ENCODE measurements at regions not wholly inside any gene's neighbourhood (a gene's known extent, or its start where the extent isn't known, plus 50 kb on each side); places are given as distances from the start of the nearest gene placed in this dataset.

- intact Hi-C loops (cut with DNase I) = loop anchor here (10.0 kb wide), 1 partner anchor 116 kb away; no protein-coding TSS in a partner anchor
- TF ChIP-seq CTCF (IDR thresholded peaks at IDR 0.05) (no peak), POLR2A (IDR thresholded peaks at IDR 0.05) (no peak)
- Histone ChIP-seq H3K27me3 (no peaks in the 10 kb centered on the region), H3K9me3 (no peaks in the 10 kb centered on the region), H3K4me1 (peaks cover 48% of the 10 kb centered on the region), H3K4me3 (no peak overlapping the region), H3K36me3 (replicated peaks in 1 of 2; ENCODE audit: insufficient read depth in 1 of 2, low read depth in 2 of 2) (no peaks in the 10 kb centered on the region), H3K27ac (peak overlapping the region in 1 of 4 donors; percentile 21)
- ATAC-seq = no peak
- 58 to 68% methylated on average over 4 of the region's 4 CpGs for WGBS, 2 donors
- no peak for DNase-seq
These were observed 100.4 kb downstream of the OGFRL1 start for GRCh38 chr6:71388856-71389527.

GRCh38 chr6:71391126-71391525, 102.5 kb downstream of the OGFRL1 start:
- no peak for ATAC-seq
- H3K36me3 ChIP-seq (replicated peaks in 1 of 2; ENCODE audit: insufficient read depth in 1 of 2, low read depth in 2 of 2) = no peaks in the 10 kb centered on the region
- no peak overlapping the region for H3K4me3 ChIP-seq
- DNase-seq = no peak
- no peaks in the 10 kb centered on the region for H3K27me3 ChIP-seq
- intact Hi-C loops (cut with DNase I) = no loop called here
- H3K9me3 ChIP-seq = no peaks in the 10 kb centered on the region
- TF ChIP-seq POLR2A (IDR thresholded peaks at IDR 0.05) = no peak
- no peak for TF ChIP-seq CTCF (IDR thresholded peaks at IDR 0.05)
- WGBS, 2 donors = 94 to 100% methylated on average over 1 of the region's 1 CpG
- H3K27ac ChIP-seq = peak overlapping the region in 1 of 4 donors; percentile 30
- H3K4me1 ChIP-seq = peaks cover 37% of the 10 kb centered on the region

- H3K4me1 ChIP-seq = peaks cover 44% of the 10 kb centered on the region
- no peaks in the 10 kb centered on the region for H3K36me3 ChIP-seq (replicated peaks in 1 of 2; ENCODE audit: insufficient read depth in 1 of 2, low read depth in 2 of 2)
- H3K4me3 ChIP-seq = no peak overlapping the region
- intact Hi-C loops (cut with DNase I) = no loop called here
- 84 to 89% methylated on average over 1 of the region's 1 CpG for WGBS, 2 donors
- H3K9me3 ChIP-seq = no peaks in the 10 kb centered on the region
- H3K27ac ChIP-seq = no peak overlapping the region
- ATAC-seq (no peak), DNase-seq (no peak)
- TF ChIP-seq CTCF (IDR thresholded peaks at IDR 0.05) (no peak), POLR2A (IDR thresholded peaks at IDR 0.05) (no peak)
- H3K27me3 ChIP-seq = no peaks in the 10 kb centered on the region
These were observed 103.7 kb downstream of the OGFRL1 start for GRCh38 chr6:71392276-71392675.

- WGBS, 2 donors = 51 to 52% methylated on average over 1 of the region's 1 CpG
- Histone ChIP-seq H3K4me3 (no peak overlapping the region), H3K9me3 (no peaks in the 10 kb centered on the region), H3K4me1 (peaks cover 35% of the 10 kb centered on the region), H3K36me3 (replicated peaks in 1 of 2; ENCODE audit: insufficient read depth in 1 of 2, low read depth in 2 of 2) (no peaks in the 10 kb centered on the region), H3K27me3 (no peaks in the 10 kb centered on the region), H3K27ac (peak overlapping the region in 3 of 4 donors; percentile 0 to 60 (median 36))
- no peak for TF ChIP-seq POLR2A (IDR thresholded peaks at IDR 0.05)
- TF ChIP-seq CTCF (IDR thresholded peaks at IDR 0.05) = no peak
- no peak for DNase-seq
- peak; percentile 58 for ATAC-seq
- intact Hi-C loops (cut with DNase I) = no loop called here
These were observed 104.9 kb downstream of the OGFRL1 start for GRCh38 chr6:71393471-71393870.

- no peak for TF ChIP-seq POLR2A (IDR thresholded peaks at IDR 0.05)
- TF ChIP-seq CTCF (IDR thresholded peaks at IDR 0.05) = no peak
- no peak for DNase-seq
- peak; percentile 54 for ATAC-seq
- intact Hi-C loops (cut with DNase I) = no loop called here
- H3K27me3 ChIP-seq = no peaks in the 10 kb centered on the region
- H3K4me1 ChIP-seq = peaks cover 34% of the 10 kb centered on the region
- peak overlapping the region in 3 of 4 donors; percentile 0 to 60 (median 36) for H3K27ac ChIP-seq
- H3K4me3 ChIP-seq = no peak overlapping the region
- H3K9me3 ChIP-seq = no peaks in the 10 kb centered on the region
- no peaks in the 10 kb centered on the region for H3K36me3 ChIP-seq (replicated peaks in 1 of 2; ENCODE audit: insufficient read depth in 1 of 2, low read depth in 2 of 2)
- WGBS, 2 donors = 51 to 63% methylated on average over 1 of the region's 1 CpG
These were observed 105.4 kb downstream of the OGFRL1 start for GRCh38 chr6:71393981-71394432.
